Left lung (tissue), 4 donors: ENCODE measurements at regions not wholly inside any gene's neighbourhood (a gene's known extent, or its start where the extent isn't known, plus 50 kb on each side); places are given as distances from the start of the nearest gene placed in this dataset.

Experiments
- ATAC-seq: fragments of 200-7000 bp; cut with Tn5 transposase; one replicate; pipeline ENCODE4 v1.9.1; 2020; ENCODE audit warnings: moderate library complexity
- DNase-seq, 4 donors: peaks; one replicate each; pipeline ENCODE4 v3.0.0-alpha.2; 2013 to 2020
- H3K27ac ChIP-seq, 2 donors: fragments of 200-600 bp; sonication (generic) in 1 of 2; one replicate each; pipeline versions ENCODE4 v1.5.0 to v1.8.0; 2020 to 2021
- H3K27me3 ChIP-seq, 2 donors: fragments of 200-600 bp; sonication (generic) in 1 of 2; one replicate each; pipeline versions ENCODE4 v1.5.0 to v1.8.0; 2020 to 2021
- H3K36me3 ChIP-seq, 2 donors: fragments of 200-600 bp; sonication (generic) in 1 of 2; one replicate each; pipeline versions ENCODE4 v1.5.0 to v1.8.0; 2020 to 2021
- H3K4me1 ChIP-seq, 2 donors: fragments of 200-600 bp; one replicate each; pipeline ENCODE4 v1.8.0; 2021
- H3K4me3 ChIP-seq, 2 donors: fragments of 200-600 bp; sonication (generic) in 1 of 2; one replicate each; pipeline versions ENCODE4 v1.5.0 to v1.8.0; 2020 to 2021; ENCODE audit warnings: mild to moderate bottlenecking in 1 of 2
- H3K9me3 ChIP-seq, 2 donors: fragments of 200-600 bp; sonication (generic) in 1 of 2; one replicate each; pipeline versions ENCODE4 v1.5.0 to v1.8.0; 2020 to 2021
- CTCF ChIP-seq, 2 donors: fragments of 200-600 bp; sonication (generic) in 1 of 2; IDR thresholded peaks; one replicate each; pipeline versions ENCODE4 v1.5.0 to v1.8.0; 2021; ENCODE audit warnings: antibody characterized with exemption in 2 of 2
- intact Hi-C, 2 donors: fragments of 100-400 bp; cut with DNase I; formaldehyde crosslinking; loops; one replicate each; pipeline versions ENCODE4 v1.11.2 to v1.14.2; 2022
- donor health status: DM: no; HTN: yes; CAD: no.
- donor health status: DM: no; HTN: no; CAD: no.

DNA sequence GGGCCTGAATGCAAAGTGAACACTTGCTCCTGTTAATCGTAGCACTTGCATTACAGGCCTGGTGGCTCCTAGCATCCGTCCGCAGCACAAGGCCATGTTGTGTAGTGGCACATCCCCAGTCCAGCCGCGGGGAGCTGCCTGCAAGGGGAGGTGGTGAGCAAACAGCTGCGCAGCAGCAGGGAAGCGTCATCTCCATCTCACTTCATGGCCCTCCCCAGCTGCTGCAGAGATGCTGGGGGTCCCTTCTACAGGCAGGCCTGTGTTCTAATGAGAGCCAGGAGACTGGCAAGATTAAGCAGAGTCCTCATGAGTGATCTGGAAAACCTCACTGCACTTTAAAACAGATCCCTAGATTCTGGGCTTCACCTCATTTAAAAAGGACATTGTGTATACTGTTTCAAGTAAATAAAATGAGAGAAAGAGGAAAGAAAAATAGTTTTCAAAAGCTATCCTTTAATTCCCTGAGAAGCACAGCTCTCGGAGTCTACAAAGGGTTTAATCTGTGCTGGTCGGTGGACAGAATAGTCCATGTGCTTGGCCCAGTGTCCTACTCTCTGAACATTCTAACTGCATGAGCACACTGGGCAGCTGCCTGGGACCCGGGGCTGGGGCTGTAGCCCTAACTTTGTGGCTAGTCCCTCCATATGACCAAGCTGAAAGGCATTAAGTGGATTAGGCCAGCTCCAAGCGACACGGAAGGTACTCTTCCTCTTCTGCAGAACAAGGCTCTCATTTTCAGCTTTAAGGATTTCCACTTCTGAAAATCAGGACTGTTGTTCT, 125.8 kb downstream of the LY86 start:
- H3K9me3 ChIP-seq: no peaks in the 10 kb centered on the region

DNA sequence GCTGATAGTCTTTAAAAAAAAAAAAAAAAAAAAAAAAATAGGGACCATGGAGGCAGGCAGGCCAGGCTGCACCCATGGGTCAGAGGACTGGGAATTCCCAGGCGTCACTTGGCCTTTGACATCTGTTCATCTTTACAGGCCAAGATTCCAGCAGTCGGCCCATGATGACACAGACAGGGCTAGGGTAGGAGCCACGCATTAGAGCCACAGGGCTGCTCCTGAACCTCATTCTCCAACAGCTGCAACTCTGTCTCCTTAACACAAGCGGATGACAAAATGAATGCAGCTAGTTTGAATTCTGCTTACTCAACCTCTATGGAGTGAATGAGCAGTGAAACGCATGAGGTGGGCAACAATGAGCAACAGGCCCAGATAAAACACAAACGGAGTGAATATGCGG, 126.4 kb downstream of the LY86 start:
- no peak for DNase-seq
- Histone ChIP-seq H3K27me3 (no peaks in the 10 kb centered on the region), H3K9me3 (no peaks in the 10 kb centered on the region), H3K4me1 (peaks cover 13 to 71% of the 10 kb centered on the region in 2 donors), H3K36me3 (no peaks in the 10 kb centered on the region), H3K27ac (peak overlapping the region in 1 of 2 donors; percentile 87), H3K4me3 (no peak overlapping the region)
- intact Hi-C loops: no loop called here
- ATAC-seq: no peak
- no peak for TF ChIP-seq CTCF (IDR thresholded peaks at IDR 0.05)

More for the DNA sequence above, 125.8 kb downstream of the LY86 start:
- H3K36me3 ChIP-seq: no peaks in the 10 kb centered on the region
- H3K27ac ChIP-seq: peak overlapping the region in 1 of 2 donors; percentile 87
- no peaks in the 10 kb centered on the region for H3K27me3 ChIP-seq
- peaks cover 13 to 71% of the 10 kb centered on the region in 2 donors for H3K4me1 ChIP-seq
- no peak for ATAC-seq
- no peak overlapping the region for H3K4me3 ChIP-seq
- DNase-seq: peak in 2 of 4 donors; percentile 75 to 85
- TF ChIP-seq CTCF (IDR thresholded peaks at IDR 0.05): no peak
- intact Hi-C loops: no loop called here

DNA sequence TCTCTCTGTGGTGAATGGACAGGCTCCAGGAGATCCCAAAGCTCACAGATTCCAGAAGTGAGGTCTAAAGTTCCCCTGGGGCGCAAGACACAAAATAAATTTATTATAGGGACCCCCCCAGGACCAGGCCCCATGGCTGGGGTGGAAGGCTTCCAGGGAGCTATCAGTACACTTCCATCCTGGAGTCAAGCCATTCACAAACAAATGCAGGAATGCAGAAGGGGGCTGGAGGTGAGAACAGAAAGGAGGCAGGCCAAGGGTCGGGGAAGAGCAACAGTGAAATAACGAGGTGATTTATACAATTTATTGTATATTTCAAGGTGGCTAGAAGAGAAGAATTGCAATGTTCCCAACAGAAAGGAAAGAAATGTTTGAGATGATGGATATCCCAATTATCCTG, 126.9 kb downstream of the LY86 start:
- DNase-seq (no peak), ATAC-seq (no peak)
- no peak for TF ChIP-seq CTCF (IDR thresholded peaks at IDR 0.05)
- no peak overlapping the region for H3K4me3 ChIP-seq
- no peaks in the 10 kb centered on the region for H3K36me3 ChIP-seq
- no peaks in the 10 kb centered on the region for H3K9me3 ChIP-seq
- peaks cover 13 to 71% of the 10 kb centered on the region in 2 donors for H3K4me1 ChIP-seq
- intact Hi-C loops: no loop called here
- H3K27me3 ChIP-seq: no peaks in the 10 kb centered on the region
- H3K27ac ChIP-seq: peak overlapping the region in 1 of 2 donors; percentile 3

- Histone ChIP-seq H3K4me1 (peaks cover 12 to 69% of the 10 kb centered on the region in 2 donors), H3K9me3 (no peaks in the 10 kb centered on the region), H3K36me3 (no peaks in the 10 kb centered on the region), H3K27me3 (no peaks in the 10 kb centered on the region), H3K27ac (peak overlapping the region in 1 of 2 donors; percentile 82), H3K4me3 (no peak overlapping the region)
- intact Hi-C loops: no loop called here
- ATAC-seq: no peak
- DNase-seq: no peak
- no peak for TF ChIP-seq CTCF (IDR thresholded peaks at IDR 0.05)
Observed at GRCh38 chr6:6716998-6717763, 128.7 kb downstream of the LY86 start.

DNA sequence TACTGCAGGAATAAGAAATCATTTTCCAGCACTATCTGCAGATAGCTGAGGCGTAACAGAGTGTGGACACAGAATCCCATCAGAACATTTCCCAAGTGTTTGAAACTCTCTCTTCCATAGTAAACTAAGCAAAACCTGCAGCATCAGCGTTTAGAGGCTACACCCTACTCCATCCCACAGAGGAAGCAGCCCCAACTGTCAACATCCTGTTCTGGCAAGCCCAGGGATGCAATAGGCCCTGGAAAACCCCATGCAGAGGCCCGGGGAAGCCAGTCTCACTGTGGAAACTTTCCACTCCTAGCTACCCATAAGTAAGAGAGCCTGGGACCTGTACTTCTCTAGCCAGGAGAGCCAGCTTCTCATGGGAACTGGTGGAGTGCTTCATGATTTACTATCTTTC, 129.4 kb downstream of the LY86 start:
- ATAC-seq (peak; percentile 45), DNase-seq (peak in 2 of 4 donors; percentile 45 to 67)
- H3K27ac ChIP-seq: peak overlapping the region; percentile 26 to 82
- TF ChIP-seq CTCF (IDR thresholded peaks at IDR 0.05): no peak
- intact Hi-C loops: no loop called here
- no peaks in the 10 kb centered on the region for H3K27me3 ChIP-seq
- H3K4me1 ChIP-seq: peaks cover 6 to 69% of the 10 kb centered on the region in 2 donors
- no peaks in the 10 kb centered on the region for H3K36me3 ChIP-seq
- H3K9me3 ChIP-seq: no peaks in the 10 kb centered on the region
- H3K4me3 ChIP-seq: no peak overlapping the region
